ENCODE measurements at regions not wholly inside any gene's neighbourhood (a gene's known extent, or its start where the extent isn't known, plus 50 kb on each side); places are given as distances from the start of the nearest gene placed in this dataset.

GRCh38 chr14:82731526-82731925, 1197.9 kb upstream of the SEL1L start:
- ChIA-PET CTCF (no interaction called here), POLR2A (no interaction called here)
- no peak overlapping the region for H3K27ac ChIP-seq (ENCODE audit: low read depth, low read length)
- no peak overlapping the region for H3K4me3 ChIP-seq (ENCODE audit: low read depth, low read length)
- H3K27me3 ChIP-seq (ENCODE audit: control insufficient read depth, insufficient read depth, low read length), result no peaks in the 10 kb centered on the region
- H3K9me3 ChIP-seq (ENCODE audit: control insufficient read depth, insufficient read depth, low read length), result no peaks in the 10 kb centered on the region; the same call in 1 of the 2 replicates
- no peak for DNase-seq (ENCODE audit: low read depth, low spot score)
- TF ChIP-seq CTCF (IDR thresholded peaks at IDR 0.05; ENCODE audit: low read depth, low read length), result no peak

GRCh38 chr14:82740547-82740946, 1206.9 kb upstream of the SEL1L start:
- no peak for DNase-seq (ENCODE audit: low read depth, low spot score)
- Histone ChIP-seq H3K27me3 (ENCODE audit: control insufficient read depth, insufficient read depth, low read length) (no peaks in the 10 kb centered on the region), H3K9me3 (ENCODE audit: control insufficient read depth, insufficient read depth, low read length) (0 out of 2 replicates have a peak, but pooled peaks cover 3% of the 10 kb centered on the region), H3K27ac (ENCODE audit: low read depth, low read length) (no peak overlapping the region), H3K4me3 (ENCODE audit: low read depth, low read length) (no peak overlapping the region)
- POLR2A ChIA-PET, result no interaction called here
- CTCF ChIA-PET, result no interaction called here
- no peak for TF ChIP-seq CTCF (IDR thresholded peaks at IDR 0.05; ENCODE audit: low read depth, low read length)

GRCh38 chr14:82755476-82755875, 1221.8 kb upstream of the SEL1L start:
- no peak overlapping the region for H3K27ac ChIP-seq (ENCODE audit: low read depth, low read length)
- POLR2A ChIA-PET, result no interaction called here
- no peaks in the 10 kb centered on the region for H3K27me3 ChIP-seq (ENCODE audit: control insufficient read depth, insufficient read depth, low read length)
- no peak for DNase-seq (ENCODE audit: low read depth, low spot score)
- H3K9me3 ChIP-seq (ENCODE audit: control insufficient read depth, insufficient read depth, low read length), result peaks cover 4% of the 10 kb centered on the region; the same call in 1 of the 2 replicates
- no peak for TF ChIP-seq CTCF (IDR thresholded peaks at IDR 0.05; ENCODE audit: low read depth, low read length)
- no peak overlapping the region for H3K4me3 ChIP-seq (ENCODE audit: low read depth, low read length)
- CTCF ChIA-PET, result no interaction called here

GRCh38 chr14:82755923-82756322, 1222.3 kb upstream of the SEL1L start:
- CTCF ChIA-PET, result no interaction called here
- no peaks in the 10 kb centered on the region for H3K27me3 ChIP-seq (ENCODE audit: control insufficient read depth, insufficient read depth, low read length)
- POLR2A ChIA-PET, result no interaction called here

GRCh38 chr14:82757776-82758175, 1224.1 kb upstream of the SEL1L start:
- POLR2A ChIA-PET, result no interaction called here
- Histone ChIP-seq H3K4me3 (ENCODE audit: low read depth, low read length) (no peak overlapping the region), H3K27ac (ENCODE audit: low read depth, low read length) (no peak overlapping the region), H3K27me3 (ENCODE audit: control insufficient read depth, insufficient read depth, low read length) (no peaks in the 10 kb centered on the region), H3K9me3 (ENCODE audit: control insufficient read depth, insufficient read depth, low read length) (no peaks in the 10 kb centered on the region; the same call in 1 of the 2 replicates)
- no peak for DNase-seq (ENCODE audit: low read depth, low spot score)
- CTCF ChIA-PET, result no interaction called here
- TF ChIP-seq CTCF (IDR thresholded peaks at IDR 0.05; ENCODE audit: low read depth, low read length), result no peak

More at GRCh38 chr14:82755923-82756322, 1222.3 kb upstream of the SEL1L start:
- no peak for DNase-seq (ENCODE audit: low read depth, low spot score)
- no peak overlapping the region for H3K4me3 ChIP-seq (ENCODE audit: low read depth, low read length)
- H3K9me3 ChIP-seq (ENCODE audit: control insufficient read depth, insufficient read depth, low read length), result peaks cover 4% of the 10 kb centered on the region; the same call in 1 of the 2 replicates
- no peak for TF ChIP-seq CTCF (IDR thresholded peaks at IDR 0.05; ENCODE audit: low read depth, low read length)
- no peak overlapping the region for H3K27ac ChIP-seq (ENCODE audit: low read depth, low read length)
